WTC11 (cell line): ENCODE measurements at regions not wholly inside any gene's neighbourhood (a gene's known extent, or its start where the extent isn't known, plus 50 kb on each side); places are given as distances from the start of the nearest gene placed in this dataset.
"Not testable (repeated sequence)": the region's sequence is repeated elsewhere in the genome, so short reads cannot be mapped to it uniquely, and the experiment has no call there.

Source experiments
- ATAC-seq: fragments of 200-7000 bp; cut with Tn5 transposase; 2 replicates; pipeline ENCODE4 v1.10.0; 2021; ENCODE audit warnings: mild to moderate bottlenecking, moderate library complexity
- CTCF ChIA-PET: fragments of 300-600 bp; sonication (Branson Sonifier 250); formaldehyde crosslinking; loops from one replicate; lab custom pipeline; 2021; ENCODE audit warnings: antibody characterized with exemption; lab: Charles Lee
- POLR2A ChIA-PET: fragments of 350-600 bp; sonication (Branson Sonifier 250); formaldehyde crosslinking; loops from one replicate; lab custom pipeline; 2021; ENCODE audit warnings: antibody characterized with exemption; lab: Charles Lee
- DNase-seq: peaks from one replicate; pipeline ENCODE4 v3.0.0; 2021; ENCODE audit warnings: low spot score
- H3K27ac Mint-ChIP-seq: 2 replicates; pipeline ENCODE4 v1.8.0; 2021; ENCODE audit warnings: mixed read lengths
- H3K27me3 Mint-ChIP-seq: 2 replicates; pipeline ENCODE4 v1.8.0; 2021; ENCODE audit warnings: low read depth, mild to moderate bottlenecking, moderate library complexity, mixed read lengths
- H3K36me3 Mint-ChIP-seq: 2 replicates; pipeline ENCODE4 v1.8.0; 2021; ENCODE audit warnings: mixed read lengths
- H3K4me1 Mint-ChIP-seq: 2 replicates; pipeline ENCODE4 v1.8.0; 2022; ENCODE audit warnings: mixed read lengths
- H3K4me3 Mint-ChIP-seq: 2 replicates; pipeline ENCODE4 v1.8.0; 2021; ENCODE audit warnings: mild to moderate bottlenecking, moderate library complexity, mixed read lengths
- H3K9me3 Mint-ChIP-seq: 2 replicates; pipeline ENCODE4 v1.8.0; 2021; ENCODE audit warnings: mixed read lengths
- ATF1 ChIP-seq: sonication (generic); formaldehyde crosslinking; IDR thresholded peaks from 2 replicates; pipeline ENCODE4 v1.8.1; 2023; ENCODE audit warnings: mild to moderate bottlenecking, moderate library complexity, missing genetic modification reagents
- CREM ChIP-seq: sonication (generic); formaldehyde crosslinking; IDR thresholded peaks from 2 replicates; pipeline ENCODE4 v1.8.1; 2022; ENCODE audit warnings: mild to moderate bottlenecking, missing genetic modification reagents, moderate library complexity
- ELF4 ChIP-seq: sonication (generic); formaldehyde crosslinking; IDR thresholded peaks from 2 replicates; pipeline ENCODE4 v1.8.1; 2022; ENCODE audit warnings: low read depth, mild to moderate bottlenecking, moderate library complexity, missing genetic modification reagents
- ERG ChIP-seq: fragments of 250-450 bp; sonication (Bioruptor Pico); IDR thresholded peaks from 2 replicates; pipeline ENCODE4 v1.8.0; 2021; ENCODE audit warnings: mild to moderate bottlenecking
- GRHL2 ChIP-seq: fragments of 250-450 bp; sonication (Bioruptor Pico); IDR thresholded peaks from 2 replicates; pipeline ENCODE4 v1.8.0; 2022; ENCODE audit warnings: mild to moderate bottlenecking, moderate library complexity; ENCODE audit not compliant: insufficient replicate concordance, severe bottlenecking
- GTF2I ChIP-seq: fragments of 250-450 bp; sonication (Bioruptor Pico); conservative IDR thresholded peaks from 2 replicates; pipeline ENCODE4 v1.4.0; 2021; ENCODE audit warnings: mild to moderate bottlenecking
- IRF2 ChIP-seq: sonication (generic); formaldehyde crosslinking; IDR thresholded peaks from 2 replicates; pipeline ENCODE4 v1.8.0; 2022; ENCODE audit warnings: low read depth, missing genetic modification reagents, borderline replicate concordance
- NFYB ChIP-seq: sonication (generic); formaldehyde crosslinking; conservative IDR thresholded peaks from 2 replicates; pipeline ENCODE4 v1.8.0; 2022; ENCODE audit warnings: low read depth, missing genetic modification reagents
- PRRX2 ChIP-seq: fragments of 250-450 bp; sonication (Bioruptor Pico); IDR thresholded peaks from 2 replicates; pipeline ENCODE4 v1.8.0; 2021; ENCODE audit warnings: mild to moderate bottlenecking
- SP1 ChIP-seq: sonication (generic); formaldehyde crosslinking; conservative IDR thresholded peaks from 2 replicates; pipeline ENCODE4 v1.8.1; 2022; ENCODE audit warnings: missing genetic modification reagents
- TEAD4 ChIP-seq: sonication (generic); formaldehyde crosslinking; IDR thresholded peaks from 2 replicates; pipeline ENCODE4 v1.8.0; 2022; ENCODE audit warnings: mild to moderate bottlenecking, missing genetic modification reagents
- USF1 ChIP-seq: sonication (generic); formaldehyde crosslinking; IDR thresholded peaks from 2 replicates; pipeline ENCODE4 v1.8.0; 2022; ENCODE audit warnings: mild to moderate bottlenecking, missing genetic modification reagents
- ZBTB21 ChIP-seq: sonication (generic); formaldehyde crosslinking; IDR thresholded peaks from 2 replicates; pipeline ENCODE4 v1.8.1; 2023; ENCODE audit warnings: mild to moderate bottlenecking, missing genetic modification reagents, borderline replicate concordance
- ZNF138 ChIP-seq: sonication (generic); formaldehyde crosslinking; conservative IDR thresholded peaks from 2 replicates; pipeline ENCODE4 v1.8.1; 2022; ENCODE audit warnings: mild to moderate bottlenecking, moderate library complexity, missing genetic modification reagents
- ZNF263 ChIP-seq: sonication (generic); formaldehyde crosslinking; IDR thresholded peaks from 2 replicates; pipeline ENCODE4 v1.8.1; 2022; ENCODE audit warnings: low read depth, mild to moderate bottlenecking, moderate library complexity, missing genetic modification reagents
- ZNF396 ChIP-seq: fragments of 250-450 bp; sonication (Bioruptor Pico); IDR thresholded peaks from 2 replicates; pipeline ENCODE4 v1.8.0; 2021; ENCODE audit warnings: mild to moderate bottlenecking, moderate library complexity, borderline replicate concordance
- ZNF512 ChIP-seq: sonication (generic); formaldehyde crosslinking; IDR thresholded peaks from 2 replicates; pipeline ENCODE4 v1.8.1; 2022; ENCODE audit warnings: missing genetic modification reagents, borderline replicate concordance
- ZNF671 ChIP-seq: fragments of 250-450 bp; sonication (Bioruptor Pico); IDR thresholded peaks from 2 replicates; pipeline ENCODE4 v1.8.0; 2021; ENCODE audit warnings: mild to moderate bottlenecking
- TF ChIP-seq, protein P1 (sequence below): sonication (generic); formaldehyde crosslinking; IDR thresholded peaks from 2 replicates; pipeline ENCODE4 v1.8.0; 2023; ENCODE audit warnings: missing genetic modification reagents, mild to moderate bottlenecking, borderline replicate concordance
- TF ChIP-seq, protein P2 (sequence below): sonication (generic); formaldehyde crosslinking; IDR thresholded peaks from 2 replicates; pipeline ENCODE4 v1.8.1; 2022; ENCODE audit warnings: low read depth, mild to moderate bottlenecking, moderate library complexity, missing genetic modification reagents, borderline replicate concordance

- not testable (repeated sequence) for H3K4me3 Mint-ChIP-seq, H3K27ac Mint-ChIP-seq, H3K27me3 Mint-ChIP-seq, H3K36me3 Mint-ChIP-seq, ATAC-seq, DNase-seq
- peaks cover 11% of the 10 kb centered on the region for H3K9me3 Mint-ChIP-seq
- ChIA-PET CTCF (interaction anchor here (0.6 to 0.8 kb wide), 3 partner anchors 109 to 1040 kb away, joined by 3 to 4 read pairs (median 3); no protein-coding TSS in a partner anchor), POLR2A (interaction anchor here (0.6 kb wide), 1 partner anchor 255 kb away, joined by 5 read pairs; no protein-coding TSS in a partner anchor)
- H3K4me1 Mint-ChIP-seq = peaks cover 23% of the 10 kb centered on the region
- TF ChIP-seq ZNF512 (CRISPR knock-in tag) = peak; percentile 95
Observed at GRCh38 chr2:133647386-133647785, 79.1 kb upstream of the NCKAP5 start.

GRCh38 chr2:133651861-133652260, 83.6 kb upstream of the NCKAP5 start:
- ATAC-seq = no peak
- H3K27ac Mint-ChIP-seq = no peak overlapping the region

More at GRCh38 chr2:133651861-133652260, 83.6 kb upstream of the NCKAP5 start:
- ChIA-PET POLR2A (no interaction called here), CTCF (no interaction called here)
- no peak overlapping the region for H3K4me3 Mint-ChIP-seq
- H3K27me3 Mint-ChIP-seq = no peaks in the 10 kb centered on the region; the same call in 1 of the 2 replicates
- no peak for TF ChIP-seq PRRX2 (CRISPR knock-in tag)
- no peak for TF ChIP-seq IRF2
- no peak for TF ChIP-seq GRHL2 (CRISPR knock-in tag)
- TF ChIP-seq ATF1 (CRISPR knock-in tag) = no peak
- no peak for TF ChIP-seq ZNF671 (CRISPR knock-in tag)
- TF ChIP-seq, protein P1, sequence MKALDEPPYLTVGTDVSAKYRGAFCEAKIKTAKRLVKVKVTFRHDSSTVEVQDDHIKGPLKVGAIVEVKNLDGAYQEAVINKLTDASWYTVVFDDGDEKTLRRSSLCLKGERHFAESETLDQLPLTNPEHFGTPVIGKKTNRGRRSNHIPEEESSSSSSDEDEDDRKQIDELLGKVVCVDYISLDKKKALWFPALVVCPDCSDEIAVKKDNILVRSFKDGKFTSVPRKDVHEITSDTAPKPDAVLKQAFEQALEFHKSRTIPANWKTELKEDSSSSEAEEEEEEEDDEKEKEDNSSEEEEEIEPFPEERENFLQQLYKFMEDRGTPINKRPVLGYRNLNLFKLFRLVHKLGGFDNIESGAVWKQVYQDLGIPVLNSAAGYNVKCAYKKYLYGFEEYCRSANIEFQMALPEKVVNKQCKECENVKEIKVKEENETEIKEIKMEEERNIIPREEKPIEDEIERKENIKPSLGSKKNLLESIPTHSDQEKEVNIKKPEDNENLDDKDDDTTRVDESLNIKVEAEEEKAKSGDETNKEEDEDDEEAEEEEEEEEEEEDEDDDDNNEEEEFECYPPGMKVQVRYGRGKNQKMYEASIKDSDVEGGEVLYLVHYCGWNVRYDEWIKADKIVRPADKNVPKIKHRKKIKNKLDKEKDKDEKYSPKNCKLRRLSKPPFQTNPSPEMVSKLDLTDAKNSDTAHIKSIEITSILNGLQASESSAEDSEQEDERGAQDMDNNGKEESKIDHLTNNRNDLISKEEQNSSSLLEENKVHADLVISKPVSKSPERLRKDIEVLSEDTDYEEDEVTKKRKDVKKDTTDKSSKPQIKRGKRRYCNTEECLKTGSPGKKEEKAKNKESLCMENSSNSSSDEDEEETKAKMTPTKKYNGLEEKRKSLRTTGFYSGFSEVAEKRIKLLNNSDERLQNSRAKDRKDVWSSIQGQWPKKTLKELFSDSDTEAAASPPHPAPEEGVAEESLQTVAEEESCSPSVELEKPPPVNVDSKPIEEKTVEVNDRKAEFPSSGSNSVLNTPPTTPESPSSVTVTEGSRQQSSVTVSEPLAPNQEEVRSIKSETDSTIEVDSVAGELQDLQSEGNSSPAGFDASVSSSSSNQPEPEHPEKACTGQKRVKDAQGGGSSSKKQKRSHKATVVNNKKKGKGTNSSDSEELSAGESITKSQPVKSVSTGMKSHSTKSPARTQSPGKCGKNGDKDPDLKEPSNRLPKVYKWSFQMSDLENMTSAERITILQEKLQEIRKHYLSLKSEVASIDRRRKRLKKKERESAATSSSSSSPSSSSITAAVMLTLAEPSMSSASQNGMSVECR (CRISPR knock-in tag) = no peak
- no peak for TF ChIP-seq ELF4 (CRISPR knock-in tag)
- no peak for TF ChIP-seq ZNF138 (CRISPR knock-in tag)
- no peak for TF ChIP-seq SP1 (CRISPR knock-in tag)
- no peak for TF ChIP-seq ZBTB21 (CRISPR knock-in tag)
- TF ChIP-seq, protein P2, sequence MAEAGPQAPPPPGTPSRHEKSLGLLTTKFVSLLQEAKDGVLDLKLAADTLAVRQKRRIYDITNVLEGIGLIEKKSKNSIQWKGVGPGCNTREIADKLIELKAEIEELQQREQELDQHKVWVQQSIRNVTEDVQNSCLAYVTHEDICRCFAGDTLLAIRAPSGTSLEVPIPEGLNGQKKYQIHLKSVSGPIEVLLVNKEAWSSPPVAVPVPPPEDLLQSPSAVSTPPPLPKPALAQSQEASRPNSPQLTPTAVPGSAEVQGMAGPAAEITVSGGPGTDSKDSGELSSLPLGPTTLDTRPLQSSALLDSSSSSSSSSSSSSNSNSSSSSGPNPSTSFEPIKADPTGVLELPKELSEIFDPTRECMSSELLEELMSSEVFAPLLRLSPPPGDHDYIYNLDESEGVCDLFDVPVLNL (CRISPR knock-in tag) = no peak
- TF ChIP-seq TEAD4 = no peak
- TF ChIP-seq ERG (CRISPR knock-in tag) = no peak
- TF ChIP-seq CREM (CRISPR knock-in tag) = no peak
- no peak for TF ChIP-seq ZNF512 (CRISPR knock-in tag)
- TF ChIP-seq GTF2I (CRISPR knock-in tag) = no peak
- TF ChIP-seq ZNF396 = no peak
- TF ChIP-seq ZNF263 (CRISPR knock-in tag) = no peak
- TF ChIP-seq NFYB (CRISPR knock-in tag) = no peak
- TF ChIP-seq USF1 (CRISPR knock-in tag) = no peak
- H3K9me3 Mint-ChIP-seq = peaks cover 11% of the 10 kb centered on the region
- H3K4me1 Mint-ChIP-seq = no peaks in the 10 kb centered on the region
- no peak for DNase-seq
- H3K36me3 Mint-ChIP-seq = peaks cover 5% of the 10 kb centered on the region
